Caco-2 (cell line): ENCODE measurements at regions not wholly inside any gene's neighbourhood (a gene's known extent, or its start where the extent isn't known, plus 50 kb on each side); places are given as distances from the start of the nearest gene placed in this dataset.

ENCODE experiments used
- BruUV-seq: library from RNA; stranded (reverse); fragments of 400-500 nt; replicated peaks from 2 replicates; lab custom pipeline; 2021; lab: Mats Ljungman, UMichigan
- CTCF ChIA-PET: fragments of 300-600 bp; sonication (Branson Sonifier 250); formaldehyde crosslinking; loops from one replicate; lab custom pipeline; 2022; ENCODE audit warnings: antibody characterized with exemption; lab: Charles Lee
- POLR2A ChIA-PET: fragments of 300-600 bp; sonication (Branson Sonifier 250); formaldehyde crosslinking; loops from one replicate; lab custom pipeline; 2022; ENCODE audit warnings: antibody characterized with exemption; lab: Charles Lee
- DNase-seq, 2 experiments: peaks; one replicate each; pipeline versions ENCODE4 v3.0.0 to v3.0.0-alpha.2; 2020 to 2022
- H3K27me3 ChIP-seq: replicated peaks from 2 replicates; pipeline ENCODE4 v1.6.0; 2011; ENCODE audit warnings: low read length; ENCODE audit not compliant: control insufficient read depth, insufficient read depth
- H3K36me3 ChIP-seq: 2 replicates; pipeline ENCODE4 v1.5.1; 2011; ENCODE audit warnings: low read length; ENCODE audit not compliant: control insufficient read depth, insufficient read depth
- H3K4me1 ChIP-seq: fragments of 250-450 bp; sonication (Bioruptor Pico); 2 replicates; pipeline ENCODE4 v1.5.1; 2020; ENCODE audit warnings: mild to moderate bottlenecking
- H3K4me3 ChIP-seq: 2 replicates; pipeline ENCODE4 v1.5.1; 2011; ENCODE audit warnings: low read depth, mild to moderate bottlenecking, control low read depth, low read length
- H3K9me3 ChIP-seq: fragments of 250-450 bp; sonication (Bioruptor Pico); 2 replicates; pipeline ENCODE4 v1.5.1; 2020; ENCODE audit warnings: mild to moderate bottlenecking, moderate library complexity
- H3K27ac Mint-ChIP-seq: one replicate; pipeline ENCODE4 v1.8.0; 2022; ENCODE audit warnings: mixed read lengths; ENCODE audit not compliant: unreplicated experiment
- H3K27me3 Mint-ChIP-seq: one replicate; pipeline ENCODE4 v1.8.0; 2022; ENCODE audit warnings: mixed read lengths; ENCODE audit not compliant: insufficient read depth, unreplicated experiment
- H3K36me3 Mint-ChIP-seq: one replicate; pipeline ENCODE4 v1.8.0; 2022; ENCODE audit warnings: mild to moderate bottlenecking, mixed read lengths; ENCODE audit not compliant: insufficient read depth, unreplicated experiment
- H3K4me1 Mint-ChIP-seq: one replicate; pipeline ENCODE4 v1.8.0; 2022; ENCODE audit warnings: low read depth, mixed read lengths; ENCODE audit not compliant: unreplicated experiment
- H3K4me3 Mint-ChIP-seq: one replicate; pipeline ENCODE4 v1.8.0; 2022; ENCODE audit warnings: mild to moderate bottlenecking, moderate library complexity, mixed read lengths; ENCODE audit not compliant: unreplicated experiment
- H3K9me3 Mint-ChIP-seq: one replicate; pipeline ENCODE4 v1.8.0; 2022; ENCODE audit warnings: mixed read lengths; ENCODE audit not compliant: unreplicated experiment
- CTCF ChIP-seq, 2 experiments: fragments of 200-600 bp in 1 of 2; IDR thresholded peaks; 1 replicate in 1 of 2; 2 replicates in 1 of 2; pipeline versions ENCODE4 v1.5.1 to v1.8.0; 2011 to 2022; ENCODE audit warnings: antibody characterized with exemption in 1 of 2, control low read depth in 1 of 2, inconsistent platforms in 1 of 2, low read depth in 1 of 2, low read length in 1 of 2, mild to moderate bottlenecking in 1 of 2, moderate library complexity in 1 of 2; ENCODE audit not compliant: insufficient read depth in 1 of 2, severe bottlenecking in 1 of 2, unreplicated experiment in 1 of 2
- intact Hi-C: fragments of 100-400 bp; cut with micrococcal nuclease; formaldehyde crosslinking; loops from one replicate; pipeline ENCODE4 v1.10.0; 2022; ENCODE audit not compliant: unreplicated experiment

GRCh38 chr11:33488971-33489370 lies 211.7 kb downstream of the C11orf91 start:
- Mint-ChIP-seq H3K27me3 (peaks cover 14% of the 10 kb centered on the region), H3K9me3 (no peaks in the 10 kb centered on the region), H3K36me3 (no peaks in the 10 kb centered on the region), H3K4me1 (no peaks in the 10 kb centered on the region), H3K4me3 (no peak overlapping the region), H3K27ac (no peak overlapping the region)
- CTCF ChIA-PET: no interaction called here
- intact Hi-C loops: no loop called here
- Histone ChIP-seq H3K4me1 (no peaks in the 10 kb centered on the region), H3K4me3 (no peak overlapping the region), H3K36me3 (no peaks in the 10 kb centered on the region), H3K27me3 (no peaks in the 10 kb centered on the region), H3K9me3 (no peaks in the 10 kb centered on the region)
- POLR2A ChIA-PET: no interaction called here
- no peak for DNase-seq
- TF ChIP-seq CTCF (IDR thresholded peaks at IDR 0.05; ENCODE audit: insufficient read depth in 1 of 2, low read depth in 1 of 2, low read length in 1 of 2, severe bottlenecking in 1 of 2, unreplicated experiment in 1 of 2): no peak
- BruUV-seq: no TSS peak

GRCh38 chr11:33480626-33481025 lies 220.0 kb downstream of the C11orf91 start:
- intact Hi-C loops: no loop called here
- Mint-ChIP-seq H3K36me3 (no peaks in the 10 kb centered on the region), H3K4me1 (no peaks in the 10 kb centered on the region), H3K9me3 (no peaks in the 10 kb centered on the region), H3K4me3 (no peak overlapping the region), H3K27me3 (peaks cover 25% of the 10 kb centered on the region), H3K27ac (no peak overlapping the region)
- TF ChIP-seq CTCF (IDR thresholded peaks at IDR 0.05; ENCODE audit: insufficient read depth in 1 of 2, low read depth in 1 of 2, low read length in 1 of 2, severe bottlenecking in 1 of 2, unreplicated experiment in 1 of 2): no peak
- no peaks in the 10 kb centered on the region for H3K9me3 ChIP-seq
- no peak overlapping the region for H3K4me3 ChIP-seq
- no TSS peak for BruUV-seq
- DNase-seq: no peak
- H3K27me3 ChIP-seq: peaks cover 2% of the 10 kb centered on the region; the same call in 1 of the 2 replicates
- ChIA-PET CTCF (no interaction called here), POLR2A (no interaction called here)
- no peaks in the 10 kb centered on the region for H3K36me3 ChIP-seq
- H3K4me1 ChIP-seq: no peaks in the 10 kb centered on the region

- CTCF ChIA-PET: no interaction called here
- TF ChIP-seq CTCF (IDR thresholded peaks at IDR 0.05; ENCODE audit: insufficient read depth in 1 of 2, low read depth in 1 of 2, low read length in 1 of 2, severe bottlenecking in 1 of 2, unreplicated experiment in 1 of 2): no peak
Observed at GRCh38 chr11:33479231-33479630, 221.4 kb downstream of the C11orf91 start.

More at GRCh38 chr11:33479231-33479630, 221.4 kb downstream of the C11orf91 start:
- H3K36me3 ChIP-seq: no peaks in the 10 kb centered on the region
- no peak overlapping the region for H3K4me3 ChIP-seq
- H3K9me3 ChIP-seq: no peaks in the 10 kb centered on the region
- Mint-ChIP-seq H3K9me3 (no peaks in the 10 kb centered on the region), H3K27me3 (peaks cover 24% of the 10 kb centered on the region), H3K36me3 (no peaks in the 10 kb centered on the region), H3K4me1 (no peaks in the 10 kb centered on the region), H3K4me3 (no peak overlapping the region), H3K27ac (no peak overlapping the region)
- intact Hi-C loops: no loop called here
- no peaks in the 10 kb centered on the region for H3K4me1 ChIP-seq
- H3K27me3 ChIP-seq: peaks cover 2% of the 10 kb centered on the region
- no TSS peak for BruUV-seq
- POLR2A ChIA-PET: no interaction called here
- no peak for DNase-seq
